Stimulated activated CD8-positive, alpha-beta memory T cell treated with anti-CD3 and anti-CD28 coated beads, Interleukin-7, amount 100 ng/mL, for 48 hours (primary cell): ENCODE measurements at regions not wholly inside any gene's neighbourhood (a gene's known extent, or its start where the extent isn't known, plus 50 kb on each side); places are given as distances from the start of the nearest gene placed in this dataset.

ENCODE experiments used
- DNase-seq, 2 donors: peaks; one replicate each; pipeline ENCODE4 v3.0.0-alpha.2; 2020; ENCODE audit warnings: low read depth in 1 of 2; ENCODE audit errors: extremely low read depth in 1 of 2

DNA sequence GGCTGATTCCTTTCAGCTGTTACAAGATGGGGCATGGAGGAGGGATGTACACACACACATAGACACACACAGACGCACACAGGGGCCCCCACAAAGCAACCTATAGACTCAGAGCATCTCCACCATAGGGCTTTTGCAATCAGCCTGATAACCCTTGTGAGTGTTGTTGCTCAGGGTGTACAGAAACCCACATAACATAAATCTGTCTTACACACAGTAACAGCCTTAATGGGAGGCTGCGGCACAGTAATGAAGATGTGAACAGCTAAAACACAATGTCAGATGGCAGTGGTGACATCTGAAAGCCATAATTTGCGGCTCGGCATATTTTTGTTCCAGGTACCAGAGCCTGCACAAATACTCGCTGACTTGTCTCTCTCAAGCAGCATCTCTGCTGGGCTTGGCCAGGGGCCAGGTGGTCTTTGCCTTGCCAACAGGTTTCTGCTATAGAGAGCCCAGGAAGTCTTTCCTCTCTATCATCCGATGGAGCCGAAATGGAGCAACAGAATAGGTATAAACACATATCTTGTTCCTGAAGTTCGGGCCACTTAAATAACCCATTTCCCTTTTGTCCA is 357.2 kb upstream of the GATB start:
- DNase-seq = no peak

DNA sequence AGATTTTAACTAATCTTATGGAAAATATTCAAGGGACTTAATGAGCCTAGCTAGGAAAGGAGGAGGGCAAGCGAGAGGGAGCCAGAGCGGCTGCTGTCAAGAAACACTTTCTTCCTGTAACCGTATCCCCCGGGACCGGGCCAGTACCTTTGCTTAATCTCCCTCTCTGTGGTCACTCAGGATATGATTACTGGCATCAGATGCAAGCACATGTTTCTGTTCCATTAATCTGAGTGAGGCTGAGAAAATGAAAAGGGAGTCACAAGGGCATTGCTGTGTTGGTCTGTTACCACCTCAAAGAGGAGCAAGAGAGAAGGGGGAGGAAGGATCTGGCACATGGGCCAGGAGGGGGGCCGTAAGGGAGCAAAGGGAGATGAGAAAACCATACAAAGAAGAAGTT is 356.7 kb upstream of the GATB start:
- DNase-seq = no peak

GRCh38 chr4:152117054-152117453 is 356.2 kb upstream of the GATB start:
- DNase-seq = no peak

GRCh38 chr4:152115794-152116193 is 355.0 kb upstream of the GATB start:
- no peak for DNase-seq

DNA sequence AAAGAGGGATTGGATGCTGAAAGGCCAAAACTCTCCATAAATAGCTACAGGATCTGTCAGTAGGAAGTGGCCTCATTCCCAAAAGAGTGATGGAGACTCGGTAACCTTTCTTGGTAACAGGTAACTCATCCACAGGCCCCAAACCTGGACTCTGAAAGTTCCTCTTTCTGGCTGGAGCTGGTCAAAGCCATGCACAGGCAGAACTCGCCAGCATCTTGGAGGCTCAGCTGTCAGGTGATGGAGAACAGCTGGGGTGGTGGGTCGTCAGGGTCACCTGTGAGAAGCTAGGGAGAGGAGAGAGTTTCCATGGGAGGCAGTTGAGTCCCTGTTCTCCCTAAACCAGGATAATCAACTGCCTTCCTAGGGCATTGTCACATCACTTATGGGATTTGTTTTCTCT is 354.3 kb upstream of the GATB start:
- DNase-seq = no peak

GRCh38 chr4:152114562-152114961 is 353.8 kb upstream of the GATB start:
- DNase-seq = no peak

DNA sequence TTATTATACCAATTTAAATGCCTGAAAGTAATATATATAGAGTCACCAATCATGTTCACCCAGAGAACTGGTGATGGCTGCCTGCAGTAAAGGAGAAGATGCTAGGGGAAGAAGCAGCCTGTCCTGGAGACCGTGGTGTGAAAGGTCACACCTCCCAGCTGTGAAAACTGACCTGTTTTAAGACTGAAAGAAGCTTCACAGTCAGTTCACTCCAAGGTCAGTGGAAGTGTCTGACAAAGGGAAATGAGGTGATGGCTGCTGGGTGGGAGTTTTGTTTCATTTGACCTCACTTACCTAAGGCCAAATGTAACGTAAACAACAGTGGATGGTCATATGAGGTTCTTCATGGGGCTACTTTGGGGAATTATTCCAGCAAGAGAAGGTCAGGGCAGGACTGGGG is 352.1 kb upstream of the GATB start:
- no peak for DNase-seq

DNA sequence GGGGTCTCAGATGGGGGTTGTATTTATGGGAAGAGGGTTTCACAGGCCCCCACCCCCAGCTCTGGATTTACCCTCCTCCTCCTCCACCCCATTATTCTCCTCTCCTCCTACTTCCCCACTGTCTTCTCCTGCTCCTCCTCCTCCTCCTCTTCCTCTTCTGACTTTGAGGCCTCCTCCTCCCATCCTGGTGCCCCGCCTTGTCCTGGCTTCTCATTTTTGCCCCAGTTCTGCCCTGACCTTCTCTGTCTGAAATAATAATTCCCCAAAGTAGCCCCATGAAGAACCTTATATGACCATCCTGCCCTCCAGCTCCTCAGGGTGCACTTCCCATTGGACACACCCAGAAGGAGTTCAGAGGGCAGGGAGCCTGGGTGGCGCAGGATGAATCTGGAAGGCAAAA is 351.4 kb upstream of the GATB start:
- no peak for DNase-seq

DNA sequence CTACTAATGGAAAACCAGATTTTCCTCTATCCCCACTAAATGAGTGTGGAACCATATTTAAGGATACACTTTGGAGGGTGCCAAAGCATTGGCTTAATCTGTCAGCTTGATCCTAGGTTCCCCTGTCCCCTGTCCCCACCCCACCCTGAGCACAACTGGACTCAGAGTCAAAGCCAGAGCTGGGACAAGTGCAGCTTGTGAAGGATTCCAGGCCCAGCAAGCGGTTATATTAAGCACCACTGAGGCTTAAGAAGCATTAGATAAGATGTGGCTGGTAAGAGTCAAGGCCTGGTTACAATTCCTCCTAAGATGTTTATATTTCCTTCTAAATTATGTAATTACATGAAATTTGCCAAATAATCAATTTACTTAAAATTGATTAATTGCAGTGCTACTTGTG is 350.0 kb upstream of the GATB start:
- DNase-seq = no peak

- DNase-seq = no peak
These were observed 349.0 kb upstream of the GATB start for GRCh38 chr4:152109531-152110509.

GRCh38 chr4:152107736-152108500 is 347.1 kb upstream of the GATB start:
- DNase-seq = no peak

- DNase-seq = no peak
These were observed 346.0 kb upstream of the GATB start for GRCh38 chr4:152106781-152107321.

- DNase-seq = no peak
These were observed 345.4 kb upstream of the GATB start for GRCh38 chr4:152106113-152106763.

DNA sequence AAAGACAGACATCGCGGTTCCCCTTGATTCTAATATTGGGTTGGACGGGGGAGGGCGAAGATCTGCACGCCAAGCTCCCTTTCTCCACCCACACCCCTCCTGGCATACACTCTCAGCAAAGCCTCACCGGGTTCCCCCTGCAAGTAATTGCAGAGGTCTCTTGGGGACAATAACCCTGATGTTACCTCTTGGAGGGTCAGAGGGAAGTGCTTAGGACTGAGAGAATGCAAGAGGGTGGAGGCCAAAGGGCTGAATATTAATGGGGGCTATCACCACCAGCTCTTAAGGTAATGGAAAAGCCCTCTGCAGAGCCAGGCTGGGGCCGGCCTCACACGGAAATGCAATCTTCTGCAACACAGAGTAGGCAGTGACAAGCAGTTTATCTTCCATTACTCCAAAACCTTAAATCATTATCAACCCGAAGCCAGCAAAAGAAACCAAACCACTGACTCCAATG is 344.1 kb upstream of the GATB start:
- no peak for DNase-seq

GRCh38 chr4:152104356-152104755 is 343.5 kb upstream of the GATB start:
- no peak for DNase-seq

DNA sequence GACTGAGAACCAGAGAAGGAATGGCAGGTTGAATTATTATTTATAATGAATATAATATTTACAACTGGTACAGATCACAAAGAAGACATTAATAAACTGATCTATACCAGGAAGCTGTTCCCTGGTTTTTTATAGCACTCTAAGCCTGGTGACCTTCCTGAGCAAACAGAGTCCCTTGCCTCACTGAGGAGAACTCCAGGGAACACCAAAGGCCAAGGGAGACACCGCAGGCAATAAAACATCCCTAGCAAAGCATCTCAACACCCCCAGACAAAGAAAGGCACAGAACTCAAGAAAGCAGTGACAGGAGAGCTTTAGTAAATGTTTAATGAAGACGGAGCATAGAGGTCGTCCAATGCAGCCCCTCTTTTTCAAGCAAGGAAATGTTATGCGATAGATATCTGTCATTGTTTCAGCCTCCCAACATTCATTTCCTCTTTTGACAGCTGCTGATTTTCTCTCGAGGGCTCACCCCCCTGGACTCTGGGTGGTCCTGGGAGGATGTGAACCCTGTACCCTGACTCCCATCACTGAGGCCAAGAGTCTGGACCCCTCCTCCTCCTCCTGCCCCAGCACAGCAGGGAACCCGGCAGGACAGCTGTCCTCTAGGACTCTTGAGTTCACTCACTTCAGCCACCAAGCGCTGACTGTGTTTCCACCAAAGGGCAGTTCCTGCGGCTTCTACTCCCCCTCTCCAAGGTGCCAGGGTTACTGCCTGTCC is 342.5 kb upstream of the GATB start:
- no peak for DNase-seq

DNA sequence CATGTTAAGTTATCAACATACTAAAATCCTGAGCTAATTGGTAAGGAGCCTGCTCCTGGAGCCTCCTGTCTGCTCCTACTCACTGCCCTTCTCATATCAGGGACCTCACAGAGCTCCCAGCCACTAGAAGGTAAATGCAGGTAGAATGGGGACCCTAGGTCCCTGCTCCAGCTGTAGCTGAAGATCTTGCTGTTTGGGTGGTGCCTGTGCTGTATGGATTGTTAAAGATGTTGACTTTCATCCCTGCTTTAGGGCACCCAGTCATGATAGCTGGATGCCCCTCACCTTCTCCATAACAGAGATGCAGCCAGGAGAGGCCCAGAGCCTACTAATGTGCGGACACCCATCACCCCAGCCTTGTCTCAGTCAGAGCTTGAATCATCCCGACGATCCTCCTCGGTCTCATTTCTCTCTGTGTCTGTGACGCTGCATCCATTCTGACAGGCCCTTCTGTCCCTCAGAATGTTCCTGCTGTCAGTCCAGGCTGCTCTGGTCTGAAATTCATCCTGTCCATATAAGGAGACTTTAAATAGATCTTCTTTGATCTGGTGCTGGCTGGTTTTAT is 341.7 kb upstream of the GATB start:
- DNase-seq = no peak

DNA sequence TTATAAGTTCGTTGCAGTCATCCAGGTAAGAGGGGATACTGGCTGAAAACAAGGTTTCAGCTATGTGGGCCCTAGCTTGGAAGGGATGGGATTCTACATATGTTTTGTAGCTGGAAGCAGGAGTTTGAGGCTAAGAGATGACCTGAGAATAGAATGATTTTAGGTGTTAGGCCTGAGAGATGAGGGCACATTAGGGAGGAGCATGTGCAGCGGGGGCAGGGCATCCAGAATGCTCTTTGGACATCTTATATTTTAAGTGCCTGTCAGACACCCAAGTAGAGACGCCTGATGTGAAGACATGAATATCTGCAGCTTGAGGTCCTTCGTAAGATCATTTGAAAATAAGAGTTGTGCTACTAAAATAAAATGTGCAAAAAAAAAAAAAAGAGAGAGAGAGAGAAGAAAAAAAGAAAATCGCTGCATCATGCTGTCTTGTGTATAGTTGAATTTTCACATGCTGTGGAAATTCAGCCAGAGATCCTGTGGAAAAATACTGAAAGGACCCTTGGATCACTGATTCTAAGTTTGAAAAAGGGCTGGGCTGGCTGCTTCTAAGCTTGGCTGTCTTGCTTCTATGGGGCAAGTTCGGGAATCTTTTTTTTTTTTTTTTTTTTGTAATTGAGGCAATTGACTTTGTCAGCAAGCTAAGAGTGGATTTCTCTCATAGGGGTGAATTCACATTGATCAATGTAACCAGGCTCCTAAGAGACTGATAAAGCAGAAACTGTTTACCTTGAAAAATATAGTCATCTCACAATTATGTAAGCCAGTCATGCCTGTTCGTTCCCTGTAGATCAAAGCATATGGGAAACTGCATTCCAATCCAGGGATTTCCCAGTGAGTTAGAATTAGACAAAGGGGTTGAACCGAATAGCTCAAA is 341.0 kb upstream of the GATB start:
- DNase-seq = no peak
